Anterior cingulate cortex (tissue), 58 donors: ENCODE measurements at regions not wholly inside any gene's neighbourhood (a gene's known extent, or its start where the extent isn't known, plus 50 kb on each side); places are given as distances from the start of the nearest gene placed in this dataset.

Experiments used
- DNase-seq, 58 donors: peaks; one replicate each; lab custom pipeline; 2025; lab: John Stamatoyannopoulos, UW

DNA sequence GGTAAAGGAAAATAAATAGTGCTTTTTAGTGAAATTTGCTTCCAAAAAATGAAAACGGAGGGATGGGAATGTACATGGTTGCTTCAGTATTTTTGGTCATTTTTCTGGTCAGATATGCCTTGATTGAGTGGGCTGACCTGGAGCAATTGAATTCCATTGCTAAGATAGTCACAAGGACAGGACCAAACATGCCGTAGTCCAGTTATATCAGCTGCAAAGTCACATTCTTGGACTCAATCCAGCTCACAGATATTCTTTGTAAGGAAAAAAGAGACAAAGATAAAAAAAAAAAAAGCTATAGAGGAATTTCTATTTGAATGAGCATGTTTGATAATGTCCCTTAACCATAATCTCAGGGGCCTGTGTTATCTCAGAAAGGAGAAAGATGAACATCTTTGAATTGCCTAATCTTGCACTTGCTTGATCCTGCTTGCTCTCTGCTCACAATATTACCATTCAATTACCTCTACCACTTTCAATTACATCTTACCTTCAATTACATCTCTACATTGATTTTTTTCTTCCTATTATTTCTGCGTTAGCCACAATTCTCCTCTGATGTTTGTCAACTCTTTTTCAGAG is 75.4 kb upstream of the PACRGL start:
- no peak for DNase-seq

DNA sequence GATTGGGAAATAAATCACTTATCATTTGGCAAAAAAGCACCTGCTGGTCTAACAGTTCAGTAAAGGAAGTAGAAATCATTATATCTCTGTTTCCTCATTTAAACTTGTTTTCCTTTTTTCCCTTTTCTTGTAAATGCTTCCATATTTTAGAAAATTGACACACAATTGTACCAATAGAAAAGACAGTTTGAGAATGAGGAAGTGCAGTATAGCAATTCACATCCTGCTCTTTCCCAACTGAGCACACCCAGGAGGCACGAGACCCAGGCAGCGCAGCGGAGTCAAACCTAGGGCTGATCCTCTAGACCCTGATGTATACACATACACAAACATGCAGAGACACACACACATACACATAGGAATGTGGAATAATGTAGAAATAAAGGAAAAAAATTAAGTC is 74.8 kb upstream of the PACRGL start:
- peak in 1 of 58 donors; percentile 4 for DNase-seq

DNA sequence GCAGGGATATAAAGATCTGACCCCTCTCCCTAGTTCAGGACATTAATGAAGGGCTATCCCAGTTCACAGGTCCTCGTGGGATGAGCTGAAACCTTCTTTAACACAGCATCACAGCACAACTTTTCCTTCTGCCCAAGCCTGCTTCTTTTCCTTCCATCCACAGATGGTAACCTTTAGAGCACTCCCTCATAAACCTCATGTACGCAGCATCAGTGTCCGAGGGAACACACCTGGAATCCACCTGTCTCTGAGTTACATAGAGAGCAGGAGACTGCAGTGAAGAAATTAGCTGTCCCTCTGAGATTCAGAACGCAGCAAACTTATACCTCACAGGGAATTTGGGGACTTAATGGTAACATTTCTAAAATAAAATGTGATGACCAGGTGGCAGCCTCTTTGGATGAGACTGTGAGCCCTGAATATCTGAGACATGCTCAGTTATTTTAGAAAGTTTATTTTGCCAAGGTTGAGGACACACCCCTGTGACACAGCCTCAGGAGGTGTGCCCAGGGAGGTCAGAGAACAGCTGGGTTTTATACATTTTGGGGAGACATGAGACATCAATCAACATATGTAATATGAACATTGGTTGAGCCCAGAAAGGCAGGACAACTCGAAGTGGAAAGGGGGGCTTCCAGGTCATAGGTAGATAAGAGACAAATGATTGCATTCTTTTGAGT is 73.8 kb upstream of the PACRGL start:
- DNase-seq = no peak

DNA sequence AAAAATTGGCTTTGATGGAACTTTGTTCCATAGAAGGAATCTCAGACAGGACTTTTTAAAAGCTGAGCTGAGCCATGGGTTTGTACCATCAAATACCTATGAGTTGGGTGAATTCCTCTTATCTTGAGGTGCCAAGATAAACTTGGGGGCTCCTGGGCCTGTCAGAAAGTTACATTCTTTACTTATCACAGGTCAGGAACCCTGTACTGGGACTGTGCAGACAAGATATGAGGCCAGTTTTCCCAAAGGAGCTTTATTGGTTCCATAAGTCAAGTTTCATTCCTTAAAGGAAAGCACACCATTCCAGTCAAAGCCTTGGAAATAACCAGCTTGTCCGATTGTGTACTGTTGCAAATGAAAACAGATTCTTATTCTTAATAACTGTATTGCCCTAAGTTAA is 72.4 kb upstream of the PACRGL start:
- DNase-seq = no peak

DNA sequence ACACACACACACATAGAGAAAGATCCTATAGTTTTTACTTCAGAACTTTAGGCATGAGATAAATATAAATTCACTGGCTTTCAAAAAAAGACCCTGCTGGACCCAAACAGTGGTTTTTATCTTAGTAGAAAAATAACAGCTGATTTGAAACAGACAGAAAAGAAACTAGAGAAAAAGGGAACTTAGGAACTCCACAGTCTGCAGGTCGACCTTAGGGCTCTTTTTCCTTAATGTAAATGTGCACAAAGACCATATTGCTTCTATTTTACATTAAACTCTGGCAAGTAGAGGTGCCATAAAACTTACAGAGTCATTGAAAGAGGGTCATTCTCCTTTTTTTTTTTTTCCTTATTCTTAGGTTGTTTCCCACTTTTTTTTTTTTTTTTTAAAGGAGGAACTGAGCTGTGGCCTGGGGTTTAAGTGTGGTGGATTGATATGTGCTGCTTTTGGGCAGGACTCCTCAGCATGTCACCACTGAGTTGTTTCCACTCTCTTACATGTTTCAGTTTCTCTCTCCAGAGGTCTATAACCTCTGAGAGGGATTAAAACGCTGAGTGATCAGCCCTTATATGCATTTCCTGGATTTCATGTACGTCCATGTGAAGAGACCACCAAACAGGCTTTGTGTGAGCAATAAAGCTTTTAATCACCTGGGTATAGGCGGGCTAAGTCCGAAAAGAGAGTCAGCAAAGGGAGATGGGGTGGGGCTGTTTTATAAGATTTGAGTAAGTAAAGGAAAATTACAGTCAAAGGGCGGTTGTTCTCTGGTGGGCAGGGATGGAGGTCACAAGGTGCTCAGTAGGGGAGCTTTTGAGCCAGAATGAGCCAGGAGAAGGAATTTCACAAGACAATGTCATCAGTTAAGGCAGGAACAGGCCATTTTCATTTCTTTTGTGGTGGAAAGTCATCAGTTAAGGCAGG is 70.8 kb upstream of the PACRGL start:
- DNase-seq = no peak

DNA sequence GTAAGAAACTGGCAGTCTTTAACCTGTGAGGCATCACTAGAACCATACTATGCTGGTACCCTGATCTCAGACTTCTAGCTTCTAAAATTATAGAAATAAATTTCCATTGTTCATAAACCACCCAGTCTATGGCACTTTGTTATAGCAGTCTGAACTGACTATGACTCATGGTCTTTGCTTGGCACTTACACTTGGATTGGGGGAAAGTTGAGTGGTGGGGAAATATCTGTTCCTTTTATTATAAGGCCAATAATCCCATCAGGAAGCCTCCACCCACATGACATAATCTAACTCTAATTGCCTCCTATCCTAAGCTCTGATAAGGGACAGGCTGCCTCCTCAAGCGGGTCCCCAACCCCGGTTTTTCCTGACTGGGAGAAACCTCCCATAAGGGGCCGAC is 61.4 kb upstream of the PACRGL start:
- no peak for DNase-seq

DNA sequence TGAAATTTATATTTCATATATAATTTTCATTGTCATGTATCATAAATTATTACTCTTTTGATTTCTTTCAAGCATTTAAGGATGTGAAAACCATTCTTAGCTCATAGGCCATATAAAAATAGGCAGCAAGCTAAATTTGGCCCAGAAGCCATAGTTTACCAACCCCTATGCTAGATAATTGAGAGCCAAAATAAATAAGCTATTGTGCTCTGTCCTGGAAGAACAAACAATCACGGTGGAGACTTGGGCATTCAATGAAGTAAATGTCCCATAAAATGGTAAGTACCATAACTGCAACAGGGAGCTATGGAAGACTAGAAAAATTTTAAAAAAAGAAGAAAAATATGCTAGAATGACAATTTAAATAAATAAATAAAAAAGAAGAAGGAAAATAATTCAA is 60.9 kb upstream of the PACRGL start:
- DNase-seq = no peak

DNA sequence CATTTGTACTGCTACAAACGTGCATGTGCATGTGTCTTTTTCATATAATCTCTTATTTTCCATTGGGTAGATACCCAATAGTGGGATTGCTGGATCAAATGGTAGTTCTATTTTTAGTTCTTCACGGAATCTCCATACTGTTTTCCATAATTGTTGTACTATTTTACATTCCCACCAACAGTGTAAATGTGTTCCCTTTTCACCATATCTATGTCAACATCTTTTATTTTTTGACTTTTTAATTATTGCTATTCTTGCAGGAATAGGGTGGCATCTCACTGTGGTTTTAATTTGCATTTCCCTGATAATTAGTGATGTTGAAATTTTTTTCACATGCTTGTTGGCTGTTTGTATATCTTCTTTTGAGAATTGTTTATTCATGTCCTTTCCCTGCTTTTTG is 59.3 kb upstream of the PACRGL start:
- DNase-seq = no peak

DNA sequence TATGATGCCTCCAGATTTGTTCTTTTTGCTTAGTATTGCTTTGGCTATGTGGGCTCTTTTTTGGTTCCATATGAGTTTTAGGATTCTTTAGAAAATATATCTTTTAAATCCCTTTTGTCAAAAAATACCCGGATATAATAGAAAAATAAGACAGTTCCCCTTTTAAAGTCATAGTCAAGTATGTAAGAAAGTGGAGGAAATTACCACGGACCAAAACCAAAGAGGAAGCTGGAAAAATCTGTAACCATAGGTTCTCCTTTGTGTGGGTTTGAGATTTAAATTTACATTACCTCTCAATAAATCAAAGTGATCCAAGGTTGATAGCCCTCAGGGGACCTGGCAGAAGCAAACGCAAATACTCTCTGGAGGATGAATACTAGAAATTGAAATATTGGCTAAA is 58.3 kb upstream of the PACRGL start:
- no peak for DNase-seq

DNA sequence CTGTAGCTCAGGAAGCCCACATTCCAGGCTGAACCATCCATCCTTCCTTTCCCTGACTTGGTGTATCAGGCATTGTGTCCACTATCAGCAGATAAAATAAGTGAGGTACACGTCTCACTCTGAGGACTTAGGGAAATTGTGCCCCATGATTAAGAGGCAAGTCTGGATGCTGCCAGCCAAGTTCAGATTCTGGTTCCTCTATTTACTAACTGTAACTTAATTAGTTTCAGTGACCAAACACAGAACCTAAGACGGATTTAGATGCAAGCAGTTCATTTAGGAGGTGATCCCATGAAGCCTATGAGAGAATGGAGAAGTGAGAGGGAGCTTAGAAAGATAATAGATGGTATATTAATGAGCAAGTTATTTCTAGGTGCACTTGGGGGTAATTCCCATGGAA is 56.6 kb upstream of the PACRGL start:
- no peak for DNase-seq

DNA sequence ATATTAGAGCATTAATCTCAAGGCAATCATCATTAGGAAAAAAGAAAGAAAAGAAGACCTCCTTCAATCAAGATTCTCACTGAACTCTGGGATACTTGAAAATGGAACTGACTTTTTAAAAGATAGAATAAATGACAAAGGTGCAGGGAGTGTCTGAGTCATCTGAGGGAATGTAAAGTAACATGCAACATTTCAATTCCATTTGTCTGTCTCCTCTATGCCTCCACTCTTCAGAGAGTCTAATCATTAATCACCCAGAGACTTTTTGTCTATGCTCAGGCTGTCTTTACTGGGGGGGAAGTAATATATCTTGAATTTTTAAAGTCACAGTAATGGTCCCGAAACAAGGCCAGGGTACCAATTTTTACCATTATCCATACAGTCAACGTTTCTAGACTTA is 55.0 kb upstream of the PACRGL start:
- DNase-seq = no peak

DNA sequence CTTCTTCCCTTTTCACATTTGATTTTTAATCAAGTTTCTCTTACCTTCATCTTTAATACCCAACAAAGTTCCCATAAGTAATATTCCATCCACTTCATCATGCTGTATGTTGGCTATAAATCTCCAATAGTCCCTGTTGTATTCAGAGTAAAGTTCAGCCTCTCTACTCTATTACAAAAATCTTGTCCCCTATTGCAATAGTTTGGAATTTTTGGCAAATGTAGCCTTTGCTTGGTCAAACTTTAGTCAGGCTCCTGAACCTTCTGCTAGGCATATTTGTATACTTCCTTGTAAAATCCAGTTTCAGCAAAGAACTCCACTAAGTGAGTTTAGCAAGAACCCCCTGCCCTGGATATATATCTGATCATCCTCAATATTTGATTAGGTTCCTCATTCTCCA is 54.0 kb upstream of the PACRGL start:
- DNase-seq = no peak
